Mucosa of descending colon (tissue), 3 donors: ENCODE measurements at regions not wholly inside any gene's neighbourhood (a gene's known extent, or its start where the extent isn't known, plus 50 kb on each side); places are given as distances from the start of the nearest gene placed in this dataset.

Source experiments
- ATAC-seq: fragments of 200-7000 bp; cut with Tn5 transposase; one replicate; pipeline ENCODE4 v1.9.1; 2020; ENCODE audit warnings: mild to moderate bottlenecking, moderate library complexity
- DNase-seq, 3 donors: peaks; one replicate each; pipeline ENCODE4 v3.0.0-alpha.2; 2020
- H3K36me3 ChIP-seq: fragments of 200-600 bp; one replicate; pipeline ENCODE4 v1.8.0; 2021; ENCODE audit warnings: low read depth, mild to moderate bottlenecking
- H3K4me1 ChIP-seq: fragments of 200-600 bp; one replicate; pipeline ENCODE4 v1.8.0; 2021; ENCODE audit warnings: low read depth, mild to moderate bottlenecking
- H3K4me3 ChIP-seq: fragments of 200-600 bp; one replicate; pipeline ENCODE4 v1.8.0; 2021; ENCODE audit warnings: mild to moderate bottlenecking
- H3K9me3 ChIP-seq: fragments of 200-600 bp; one replicate; pipeline ENCODE4 v1.8.0; 2021; ENCODE audit warnings: mild to moderate bottlenecking
- intact Hi-C, 2 donors: fragments of 100-400 bp; cut with DNase I in 1 of 2; cut with micrococcal nuclease in 1 of 2; formaldehyde crosslinking; loops; one replicate each; pipeline versions ENCODE4 v1.11.0 to v1.11.1; 2022; cut with DNase I, micrococcal nuclease
- TF ChIP-seq, protein P1 (sequence below): fragments of 200-600 bp; IDR thresholded peaks from one replicate; pipeline ENCODE4 v1.8.0; 2022; ENCODE audit warnings: antibody characterized with exemption, mild to moderate bottlenecking
- donor health status: DM: no; HTN: no; CAD: no; lungs with moderate emphysema.
- donor health status: DM: no; HTN: no; CAD: no.
- donor health status: DM: no; HTN: yes; CAD: no.

- DNase-seq (no peak), ATAC-seq (no peak)
- TF ChIP-seq, protein P1, sequence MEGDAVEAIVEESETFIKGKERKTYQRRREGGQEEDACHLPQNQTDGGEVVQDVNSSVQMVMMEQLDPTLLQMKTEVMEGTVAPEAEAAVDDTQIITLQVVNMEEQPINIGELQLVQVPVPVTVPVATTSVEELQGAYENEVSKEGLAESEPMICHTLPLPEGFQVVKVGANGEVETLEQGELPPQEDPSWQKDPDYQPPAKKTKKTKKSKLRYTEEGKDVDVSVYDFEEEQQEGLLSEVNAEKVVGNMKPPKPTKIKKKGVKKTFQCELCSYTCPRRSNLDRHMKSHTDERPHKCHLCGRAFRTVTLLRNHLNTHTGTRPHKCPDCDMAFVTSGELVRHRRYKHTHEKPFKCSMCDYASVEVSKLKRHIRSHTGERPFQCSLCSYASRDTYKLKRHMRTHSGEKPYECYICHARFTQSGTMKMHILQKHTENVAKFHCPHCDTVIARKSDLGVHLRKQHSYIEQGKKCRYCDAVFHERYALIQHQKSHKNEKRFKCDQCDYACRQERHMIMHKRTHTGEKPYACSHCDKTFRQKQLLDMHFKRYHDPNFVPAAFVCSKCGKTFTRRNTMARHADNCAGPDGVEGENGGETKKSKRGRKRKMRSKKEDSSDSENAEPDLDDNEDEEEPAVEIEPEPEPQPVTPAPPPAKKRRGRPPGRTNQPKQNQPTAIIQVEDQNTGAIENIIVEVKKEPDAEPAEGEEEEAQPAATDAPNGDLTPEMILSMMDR, result no peak
- H3K9me3 ChIP-seq, result peaks cover 9% of the 10 kb centered on the region
- H3K4me1 ChIP-seq, result no peaks in the 10 kb centered on the region
- H3K36me3 ChIP-seq, result no peaks in the 10 kb centered on the region
- H3K4me3 ChIP-seq, result no peak overlapping the region
- intact Hi-C loops, result no loop called here
These were observed 896.1 kb upstream of the LCORL start for GRCh38 chr4:18917689-18918088.

- Histone ChIP-seq H3K4me3 (no peak overlapping the region), H3K36me3 (no peaks in the 10 kb centered on the region), H3K9me3 (peaks cover 14% of the 10 kb centered on the region), H3K4me1 (no peaks in the 10 kb centered on the region)
- DNase-seq (no peak), ATAC-seq (no peak)
- TF ChIP-seq, protein P1, result no peak
- intact Hi-C loops, result no loop called here
These were observed 892.6 kb upstream of the LCORL start for GRCh38 chr4:18914182-18914581.

GRCh38 chr4:18894928-18895327, 873.4 kb upstream of the LCORL start:
- DNase-seq (no peak), ATAC-seq (no peak)
- no peaks in the 10 kb centered on the region for H3K4me1 ChIP-seq
- H3K9me3 ChIP-seq, result no peaks in the 10 kb centered on the region
- H3K36me3 ChIP-seq, result no peaks in the 10 kb centered on the region
- H3K4me3 ChIP-seq, result no peak overlapping the region
- intact Hi-C loops, result no loop called here
- TF ChIP-seq, protein P1, result no peak

- Histone ChIP-seq H3K4me3 (no peak overlapping the region), H3K9me3 (no peaks in the 10 kb centered on the region), H3K36me3 (no peaks in the 10 kb centered on the region), H3K4me1 (no peaks in the 10 kb centered on the region)
- no peak for ATAC-seq
- TF ChIP-seq, protein P1, result no peak
- intact Hi-C loops, result no loop called here
- DNase-seq, result no peak
These were observed 860.9 kb upstream of the LCORL start for GRCh38 chr4:18882468-18882867.

- DNase-seq (no peak), ATAC-seq (no peak)
- Histone ChIP-seq H3K4me1 (no peaks in the 10 kb centered on the region), H3K36me3 (no peaks in the 10 kb centered on the region), H3K4me3 (no peak overlapping the region), H3K9me3 (no peaks in the 10 kb centered on the region)
- intact Hi-C loops, result no loop called here
- TF ChIP-seq, protein P1, result no peak
These were observed 860.0 kb upstream of the LCORL start for GRCh38 chr4:18881556-18881955.

- DNase-seq (no peak), ATAC-seq (no peak)
- no peak overlapping the region for H3K4me3 ChIP-seq
- H3K9me3 ChIP-seq, result no peaks in the 10 kb centered on the region
- no peaks in the 10 kb centered on the region for H3K4me1 ChIP-seq
- TF ChIP-seq, protein P1, result no peak
- intact Hi-C loops, result no loop called here
- H3K36me3 ChIP-seq, result no peaks in the 10 kb centered on the region
These were observed 859.3 kb upstream of the LCORL start for GRCh38 chr4:18880871-18881270.
